ENCODE measurements at regions not wholly inside any gene's neighbourhood (a gene's known extent, or its start where the extent isn't known, plus 50 kb on each side); places are given as distances from the start of the nearest gene placed in this dataset.

GRCh38 chr5:40453689-40454088 lies 226.0 kb upstream of the PTGER4 start:
- H2BK12ac ChIP-seq (ENCODE audit: insufficient read length, low read depth, low read length), result no peak overlapping the region
- no peak overlapping the region for H3K14ac ChIP-seq (ENCODE audit: insufficient read depth, low read length)

More at GRCh38 chr5:40453689-40454088, 226.0 kb upstream of the PTGER4 start:
- H3K27me3 Mint-ChIP-seq (ENCODE audit: low read depth), result no peaks in the 10 kb centered on the region; the same call in none of the 2 replicates
- Histone ChIP-seq H3K18ac (ENCODE audit: insufficient read length, low read depth, low read length) (no peak overlapping the region), H3K9me3 (ENCODE audit: control insufficient read depth, low read depth, low read length) (no peaks in the 10 kb centered on the region), H3K23ac (ENCODE audit: insufficient read length, low read depth, low read length) (no peak overlapping the region), H3K4ac (ENCODE audit: low read depth, low read length) (no peak overlapping the region), H2AK5ac (ENCODE audit: insufficient read length, low read length) (no peak overlapping the region), H3K27ac (ENCODE audit: insufficient read length, low read depth, low read length) (no peak overlapping the region), H4K91ac (ENCODE audit: insufficient read length, low read depth, low read length) (no peak overlapping the region), H3K4me2 (ENCODE audit: insufficient read depth, insufficient read length, low read length) (no peak overlapping the region), H2BK120ac (ENCODE audit: low read depth, low read length, poor library complexity, severe bottlenecking) (no peak overlapping the region), H3T11ph (ENCODE audit: low read length) (no peak overlapping the region), H2BK5ac (ENCODE audit: insufficient read length, low read length) (no peak overlapping the region), H3K23me2 (ENCODE audit: insufficient read length, low read depth, low read length, poor library complexity, severe bottlenecking) (no peaks in the 10 kb centered on the region), H3K9ac (ENCODE audit: extremely low read depth, insufficient read length, low read length) (no peak overlapping the region), H4K20me1 (ENCODE audit: control insufficient read depth, insufficient read depth, insufficient read length) (no peaks in the 10 kb centered on the region), H3K56ac (ENCODE audit: insufficient read length, low read depth, low read length) (no peak overlapping the region), H3K27me3 (ENCODE audit: insufficient read depth, low read length) (no peaks in the 10 kb centered on the region), H2BK15ac (ENCODE audit: low read depth, low read length) (no peak overlapping the region), H4K5ac (ENCODE audit: insufficient read length, low read depth, low read length) (no peak overlapping the region), H4K8ac (replicated peaks; ENCODE audit: insufficient read length, low read depth, low read length) (no peak overlapping the region), H3K79me1 (ENCODE audit: insufficient read depth, low read depth, low read length, poor library complexity, severe bottlenecking) (no peaks in the 10 kb centered on the region), H3K4me1 (ENCODE audit: insufficient read depth, low read length) (no peaks in the 10 kb centered on the region), H2AFZ (ENCODE audit: low read length) (no peak overlapping the region), H3K79me2 (ENCODE audit: insufficient read depth, low read length) (no peaks in the 10 kb centered on the region), H2BK20ac (ENCODE audit: low read depth, low read length, poor library complexity, severe bottlenecking) (no peak overlapping the region)
- TF ChIP-seq, protein P1, sequence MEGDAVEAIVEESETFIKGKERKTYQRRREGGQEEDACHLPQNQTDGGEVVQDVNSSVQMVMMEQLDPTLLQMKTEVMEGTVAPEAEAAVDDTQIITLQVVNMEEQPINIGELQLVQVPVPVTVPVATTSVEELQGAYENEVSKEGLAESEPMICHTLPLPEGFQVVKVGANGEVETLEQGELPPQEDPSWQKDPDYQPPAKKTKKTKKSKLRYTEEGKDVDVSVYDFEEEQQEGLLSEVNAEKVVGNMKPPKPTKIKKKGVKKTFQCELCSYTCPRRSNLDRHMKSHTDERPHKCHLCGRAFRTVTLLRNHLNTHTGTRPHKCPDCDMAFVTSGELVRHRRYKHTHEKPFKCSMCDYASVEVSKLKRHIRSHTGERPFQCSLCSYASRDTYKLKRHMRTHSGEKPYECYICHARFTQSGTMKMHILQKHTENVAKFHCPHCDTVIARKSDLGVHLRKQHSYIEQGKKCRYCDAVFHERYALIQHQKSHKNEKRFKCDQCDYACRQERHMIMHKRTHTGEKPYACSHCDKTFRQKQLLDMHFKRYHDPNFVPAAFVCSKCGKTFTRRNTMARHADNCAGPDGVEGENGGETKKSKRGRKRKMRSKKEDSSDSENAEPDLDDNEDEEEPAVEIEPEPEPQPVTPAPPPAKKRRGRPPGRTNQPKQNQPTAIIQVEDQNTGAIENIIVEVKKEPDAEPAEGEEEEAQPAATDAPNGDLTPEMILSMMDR (conservative IDR thresholded peaks at IDR 0.05), result no peak
- H3K9me3 Mint-ChIP-seq, result peaks cover 6 to 8% of the 10 kb centered on the region in 2 experiments
- whole genome bisulfite sequencing (ENCODE audit: extremely low coverage, insufficient read length, low lambda C conversion rate), result no CpG with 5 or more reads among the region's 1 CpG
- H3K4me1 Mint-ChIP-seq, result no peaks in the 10 kb centered on the region
- H3K27ac Mint-ChIP-seq, result no peak overlapping the region
- H3K36me3 Mint-ChIP-seq (ENCODE audit: insufficient read depth in 1 of 3, low read depth in 3 of 3), result peaks cover 0 to under 1% (median 0%) of the 10 kb centered on the region in 3 experiments; a peak in 2 of 7 replicates
- H3K4me3 Mint-ChIP-seq, result no peak overlapping the region
- no peak for DNase-seq

Data from H9 (cell line).